ENCODE measurements at regions not wholly inside any gene's neighbourhood (a gene's known extent, or its start where the extent isn't known, plus 50 kb on each side); places are given as distances from the start of the nearest gene placed in this dataset.

- TF ChIP-seq, protein P1, sequence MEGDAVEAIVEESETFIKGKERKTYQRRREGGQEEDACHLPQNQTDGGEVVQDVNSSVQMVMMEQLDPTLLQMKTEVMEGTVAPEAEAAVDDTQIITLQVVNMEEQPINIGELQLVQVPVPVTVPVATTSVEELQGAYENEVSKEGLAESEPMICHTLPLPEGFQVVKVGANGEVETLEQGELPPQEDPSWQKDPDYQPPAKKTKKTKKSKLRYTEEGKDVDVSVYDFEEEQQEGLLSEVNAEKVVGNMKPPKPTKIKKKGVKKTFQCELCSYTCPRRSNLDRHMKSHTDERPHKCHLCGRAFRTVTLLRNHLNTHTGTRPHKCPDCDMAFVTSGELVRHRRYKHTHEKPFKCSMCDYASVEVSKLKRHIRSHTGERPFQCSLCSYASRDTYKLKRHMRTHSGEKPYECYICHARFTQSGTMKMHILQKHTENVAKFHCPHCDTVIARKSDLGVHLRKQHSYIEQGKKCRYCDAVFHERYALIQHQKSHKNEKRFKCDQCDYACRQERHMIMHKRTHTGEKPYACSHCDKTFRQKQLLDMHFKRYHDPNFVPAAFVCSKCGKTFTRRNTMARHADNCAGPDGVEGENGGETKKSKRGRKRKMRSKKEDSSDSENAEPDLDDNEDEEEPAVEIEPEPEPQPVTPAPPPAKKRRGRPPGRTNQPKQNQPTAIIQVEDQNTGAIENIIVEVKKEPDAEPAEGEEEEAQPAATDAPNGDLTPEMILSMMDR (IDR thresholded peaks at IDR 0.05) = no peak
- no peak for TF ChIP-seq POLR2A (IDR thresholded peaks at IDR 0.05)
Measured at GRCh38 chr7:114310345-114311110, 104.1 kb upstream of the FOXP2 start.
